GM12878 (cell line): ENCODE measurements at regions not wholly inside any gene's neighbourhood (a gene's known extent, or its start where the extent isn't known, plus 50 kb on each side); places are given as distances from the start of the nearest gene placed in this dataset.

Experiments
- ATAC-seq: fragments of 200-7000 bp; cut with Tn5 transposase; 3 replicates; pipeline ENCODE4 v1.9.1; 2020; ENCODE audit warnings: mild to moderate bottlenecking, moderate library complexity
- BruUV-seq: library from RNA; stranded (reverse); fragments of 400-500 nt; replicated peaks from 2 replicates; lab custom pipeline; 2021; lab: Mats Ljungman, UMichigan
- CTCF ChIA-PET: fragments of 300-600 bp; sonication (Branson Sonifier 250); formaldehyde crosslinking; extraction: SDS; loops from one replicate; lab custom pipeline; 2021; ENCODE audit warnings: inconsistent platforms; lab: Yijun Ruan, JAX
- POLR2A ChIA-PET: fragments of 350-600 bp; formaldehyde crosslinking; extraction: SDS; loops from one replicate; lab custom pipeline; 2021; ENCODE audit warnings: inconsistent platforms; lab: Charles Lee
- RAD21 ChIA-PET: fragments of 300-600 bp; sonication (Branson Sonifier 250); formaldehyde crosslinking; loops from one replicate; lab custom pipeline; 2023; ENCODE audit warnings: antibody characterized with exemption; ENCODE audit not compliant: unreplicated experiment; lab: Charles Lee
- SMC1A ChIA-PET: fragments of 300-600 bp; sonication (Branson Sonifier 250); formaldehyde crosslinking; loops from one replicate; lab custom pipeline; 2023; ENCODE audit not compliant: unreplicated experiment, uncharacterized antibody; lab: Charles Lee
- DNase-seq: peaks from one replicate; pipeline ENCODE4 v3.0.0-alpha.2; 2011; ENCODE audit warnings: low read depth, low spot score
- FAIRE-seq: peaks from 3 replicates; lab custom pipeline; 2011; peaks lifted over from hg19 to GRCh38; lab: Jason Lieb, UNC
- H2AFZ ChIP-seq: 2 replicates; pipeline ENCODE4 v1.6.0; 2011; ENCODE audit warnings: low read depth, low read length, control low read depth; ENCODE audit not compliant: control insufficient read depth
- H3K27ac ChIP-seq: 2 replicates; pipeline ENCODE4 v1.5.1; 2011; ENCODE audit warnings: control low read depth; ENCODE audit not compliant: control insufficient read depth, insufficient read depth
- H3K27me3 ChIP-seq, 2 experiments: replicated peaks in 1 of 2; 2 replicates each; pipeline versions ENCODE4 v1.6.0 to v1.6.1; 2011; ENCODE audit warnings: low read length in 1 of 2; ENCODE audit not compliant: control insufficient read depth in 2 of 2, insufficient read depth in 2 of 2
- H3K36me3 ChIP-seq, 2 experiments: 2 replicates each; pipeline ENCODE4 v1.5.1; 2011; ENCODE audit warnings: low read length in 1 of 2; ENCODE audit not compliant: control insufficient read depth in 2 of 2, insufficient read depth in 2 of 2
- H3K4me1 ChIP-seq: 2 replicates; pipeline ENCODE4 v1.6.1; 2011; ENCODE audit warnings: mild to moderate bottlenecking, low read length, moderate library complexity, mixed read lengths; ENCODE audit not compliant: control insufficient read depth, insufficient read depth
- H3K4me2 ChIP-seq: 2 replicates; pipeline ENCODE4 v1.6.0; 2011; ENCODE audit warnings: control low read depth; ENCODE audit not compliant: control insufficient read depth, insufficient read depth
- H3K4me3 ChIP-seq: fragments of 200-600 bp; sonication (generic); 2 replicates; pipeline ENCODE4 v1.5.1; 2016
- H3K79me2 ChIP-seq: 2 replicates; pipeline ENCODE4 v1.6.0; 2011; ENCODE audit warnings: low read length; ENCODE audit not compliant: control insufficient read depth, insufficient read depth
- H3K9ac ChIP-seq: 2 replicates; pipeline ENCODE4 v1.8.0; 2011; ENCODE audit warnings: low read length, control low read depth, mixed read lengths; ENCODE audit not compliant: control insufficient read depth, insufficient read depth
- H3K9me3 ChIP-seq: replicated peaks from 3 replicates; pipeline ENCODE4 v1.5.1; 2011; ENCODE audit warnings: mild to moderate bottlenecking, low read length; ENCODE audit not compliant: control insufficient read depth, insufficient read depth
- H4K20me1 ChIP-seq: 2 replicates; pipeline ENCODE4 v1.6.0; 2011; ENCODE audit not compliant: control insufficient read depth, insufficient read depth
- CHD1 ChIP-seq: IDR thresholded peaks from 2 replicates; pipeline ENCODE4 v1.6.1; 2012; ENCODE audit warnings: low read depth, low read length, improper control_type of control experiment
- EZH2 ChIP-seq: IDR thresholded peaks from 2 replicates; pipeline ENCODE4 v1.6.1; 2012; ENCODE audit warnings: low read depth, mild to moderate bottlenecking, control low read depth, inconsistent platforms, low read length, borderline replicate concordance; ENCODE audit not compliant: control insufficient read depth
- PAX5 ChIP-seq: IDR thresholded peaks from 2 replicates; pipeline ENCODE4 v1.6.1; 2011; ENCODE audit warnings: low read depth, low read length, borderline replicate concordance
- WGBS: methylation state at CpG from one replicate; pipeline ENCODE4 v1.1.6; 2016; ENCODE audit warnings: low lambda C conversion rate; ENCODE audit not compliant: insufficient replicate concordance, insufficient coverage; ENCODE audit errors: missing lambda C conversion rate; 5-methylcytosine and 5-hydroxymethylcytosine counted together
- in situ Hi-C: fragments of 300-500 bp; cut with MboI; formaldehyde crosslinking; loops from 9 replicates; pipeline ENCODE4 v1.14.3; 2018; ENCODE audit warnings: mixed read lengths
- intact Hi-C: fragments of 100-400 bp; cut with micrococcal nuclease; formaldehyde crosslinking; loops from one replicate; pipeline ENCODE4 v1.14.2; 2022; ENCODE audit not compliant: unreplicated experiment

GRCh38 chr2:16365366-16365765 is 300.3 kb downstream of the CYRIA start:
- H3K4me1 ChIP-seq: no peaks in the 10 kb centered on the region
- H3K4me2 ChIP-seq: no peak overlapping the region
- DNase-seq (no peak), FAIRE-seq (no peak), ATAC-seq (no peak)
- no peaks in the 10 kb centered on the region for H3K79me2 ChIP-seq
- ChIA-PET SMC1A (no interaction called here), CTCF (no interaction called here), POLR2A (no interaction called here), RAD21 (no interaction called here)
- in situ Hi-C loops (no loop called here), intact Hi-C loops (no loop called here)
- H2AFZ ChIP-seq: no peak overlapping the region
- H3K27ac ChIP-seq: no peak overlapping the region
- no TSS peak for BruUV-seq
- H3K27me3 ChIP-seq: no peaks in the 10 kb centered on the region
- TF ChIP-seq EZH2: no peak
- H4K20me1 ChIP-seq: no peaks in the 10 kb centered on the region
- H3K9ac ChIP-seq: no peak overlapping the region
- no peaks in the 10 kb centered on the region for H3K36me3 ChIP-seq
- H3K4me3 ChIP-seq: no peak overlapping the region
- H3K9me3 ChIP-seq: no peaks in the 10 kb centered on the region

- no peak overlapping the region for H3K9ac ChIP-seq
- WGBS: 31% methylated on average over 3 of the region's 3 CpGs
- ChIA-PET POLR2A (no interaction called here), CTCF (no interaction called here), RAD21 (no interaction called here), SMC1A (no interaction called here)
- no peak overlapping the region for H3K4me3 ChIP-seq
- H2AFZ ChIP-seq: no peak overlapping the region
- intact Hi-C loops: no loop called here
- H3K36me3 ChIP-seq: no peaks in the 10 kb centered on the region
- DNase-seq: no peak
- no peaks in the 10 kb centered on the region for H4K20me1 ChIP-seq
- BruUV-seq: no TSS peak
- no peaks in the 10 kb centered on the region for H3K4me1 ChIP-seq
- in situ Hi-C loops: no loop called here
- H3K27me3 ChIP-seq: no peaks in the 10 kb centered on the region
- ATAC-seq: no peak
- H3K9me3 ChIP-seq: no peaks in the 10 kb centered on the region
- H3K79me2 ChIP-seq: no peaks in the 10 kb centered on the region
- H3K4me2 ChIP-seq: no peak overlapping the region
- FAIRE-seq: no peak
- TF ChIP-seq PAX5 (no peak), CHD1 (no peak)
- TF ChIP-seq, all 136 proteins: peak for 0
- no peak overlapping the region for H3K27ac ChIP-seq
Measured at GRCh38 chr2:16363581-16363980, 302.1 kb downstream of the CYRIA start.
